ENCODE measurements at regions not wholly inside any gene's neighbourhood (a gene's known extent, or its start where the extent isn't known, plus 50 kb on each side); places are given as distances from the start of the nearest gene placed in this dataset.

- Histone ChIP-seq H3K27me3 (ENCODE audit: control insufficient read depth in 2 of 2, insufficient read depth in 2 of 2, low read length in 2 of 2) (no peaks in the 10 kb centered on the region), H4K20me1 (replicated peaks; ENCODE audit: control insufficient read depth, extremely low read depth, insufficient read depth, low read length) (no peaks in the 10 kb centered on the region), H3K9ac (replicated peaks; ENCODE audit: extremely low read depth, insufficient read depth, low read length) (no peak overlapping the region), H3K4me2 (ENCODE audit: insufficient read depth, low read length) (no peak overlapping the region), H3K9me3 (replicated peaks; ENCODE audit: control insufficient read depth, insufficient read depth, low read length) (no peaks in the 10 kb centered on the region), H3K36me3 (ENCODE audit: control insufficient read depth in 2 of 2, extremely low read depth in 1 of 2, insufficient read depth in 2 of 2, low read length in 2 of 2) (no peaks in the 10 kb centered on the region), H3K4me1 (ENCODE audit: control insufficient read depth, extremely low read depth, insufficient read depth, low read length) (no peaks in the 10 kb centered on the region), H3K4me3 (replicated peaks in 1 of 3; ENCODE audit: insufficient read depth in 1 of 3, low read depth in 1 of 3, low read length in 3 of 3) (no peak overlapping the region), H3K9me1 (replicated peaks; ENCODE audit: control insufficient read depth, extremely low read depth, insufficient read depth, low read length) (no peaks in the 10 kb centered on the region), H3K79me2 (ENCODE audit: control insufficient read depth, insufficient read depth, low read length) (no peaks in the 10 kb centered on the region), H3K27ac (ENCODE audit: insufficient read depth, low read depth, low read length) (no peak overlapping the region), H2AFZ (ENCODE audit: low read depth, low read length) (no peak overlapping the region)
- TF ChIP-seq EZH2 (IDR thresholded peaks at IDR 0.05; ENCODE audit: borderline replicate concordance, low read depth, low read length, severe bottlenecking), result no peak
- TF ChIP-seq POLR2A (IDR thresholded peaks at IDR 0.05; ENCODE audit: low read depth, low read length), result no peak
- no peak for TF ChIP-seq FOS (IDR thresholded peaks at IDR 0.05; ENCODE audit: borderline replicate concordance, insufficient read depth, low read length)
- TF ChIP-seq MAX (IDR thresholded peaks at IDR 0.05; ENCODE audit: insufficient read depth, insufficient read length), result no peak
- TF ChIP-seq POLR2AphosphoS5 (IDR thresholded peaks at IDR 0.05; ENCODE audit: insufficient read depth, low read depth, low read length), result no peak
- no peak for TF ChIP-seq GATA2 (IDR thresholded peaks at IDR 0.05; ENCODE audit: insufficient read depth, insufficient read length, low read depth, low read length)
- TF ChIP-seq JUN (IDR thresholded peaks at IDR 0.05; ENCODE audit: borderline replicate concordance, insufficient read depth, insufficient read length, low read depth), result no peak
- no peak for TF ChIP-seq CTCF (IDR thresholded peaks at IDR 0.05; ENCODE audit: extremely low read depth in 1 of 2, insufficient read depth in 1 of 2, low read depth in 1 of 2, low read length in 2 of 2)
- TF ChIP-seq MYC (IDR thresholded peaks at IDR 0.05; ENCODE audit: low read depth, low read length), result no peak
- FAIRE-seq (no peak), DNase-seq (ENCODE audit: low read depth, low spot score) (no peak)
- no TSS peak for BruUV-seq (replicated peaks)
- ChIA-PET POLR2A (no interaction called here), CTCF (interaction anchor here (1.0 kb wide), 1 partner anchor 14 kb away, joined by 3 read pairs; no protein-coding TSS in a partner anchor)
- intact Hi-C loops (cut with micrococcal nuclease), result no loop called here
- dilution Hi-C loops (cut with MboI; ENCODE audit: extremely low pct_ligation_motif_present, low sequenced_read_pairs), result no loop called here
Observed at GRCh38 chr2:18918280-18918679, 328.9 kb upstream of the NT5C1B start.

Measured in endothelial cell of umbilical vein (primary cell).